ENCODE measurements at regions not wholly inside any gene's neighbourhood (a gene's known extent, or its start where the extent isn't known, plus 50 kb on each side); places are given as distances from the start of the nearest gene placed in this dataset.

GRCh38 chr11:37907436-37908218 lies 1309.6 kb upstream of the RAG2 start:
- TF ChIP-seq CTCF (IDR thresholded peaks at IDR 0.05) (no peak), POLR2A (IDR thresholded peaks at IDR 0.05) (no peak)

Measured in uterus (tissue), 2 donors.